H1 (cell line): ENCODE measurements at regions not wholly inside any gene's neighbourhood (a gene's known extent, or its start where the extent isn't known, plus 50 kb on each side); places are given as distances from the start of the nearest gene placed in this dataset.

Experiments
- CTCF ChIA-PET: fragments of 300-600 bp; sonication (Branson Sonifier 250); formaldehyde crosslinking; loops from one replicate; lab custom pipeline; 2021; ENCODE audit not compliant: partially characterized antibody; lab: Charles Lee
- POLR2A ChIA-PET: fragments of 300-600 bp; sonication (Branson Sonifier 250); formaldehyde crosslinking; loops from one replicate; lab custom pipeline; 2021; ENCODE audit warnings: inconsistent platforms; ENCODE audit not compliant: partially characterized antibody; lab: Charles Lee
- DNase-seq, 2 experiments: peaks; one replicate each; pipeline versions ENCODE4 v3.0.0 to v3.0.0-alpha.2; 2010 to 2022; ENCODE audit warnings: low spot score in 2 of 2, low read depth in 1 of 2, mixed read lengths in 1 of 2
- FAIRE-seq: peaks from 2 replicates; lab custom pipeline; 2011; peaks lifted over from hg19 to GRCh38; lab: Jason Lieb, UNC
- H2AFZ ChIP-seq: 2 replicates; pipeline ENCODE4 v1.8.1; 2012; ENCODE audit warnings: low read length, inconsistent platforms
- H2AK5ac ChIP-seq: 2 replicates; pipeline ENCODE4 v1.6.1; 2013; ENCODE audit warnings: low read depth, low read length
- H2BK120ac ChIP-seq: replicated peaks from 2 replicates; pipeline ENCODE3; 2013; ENCODE audit warnings: low read depth, low read length, inconsistent platforms
- H2BK12ac ChIP-seq: 2 replicates; pipeline ENCODE4 v1.6.1; 2013; ENCODE audit warnings: low read depth, low read length
- H2BK15ac ChIP-seq: 2 replicates; pipeline ENCODE4 v1.6.1; 2013; ENCODE audit warnings: low read length
- H2BK20ac ChIP-seq: 2 replicates; pipeline ENCODE4 v1.6.1; 2013; ENCODE audit warnings: low read length
- H2BK5ac ChIP-seq: 2 replicates; pipeline ENCODE4 v1.6.1; 2013; ENCODE audit warnings: low read depth, low read length
- H3K14ac ChIP-seq: 2 replicates; pipeline ENCODE4 v1.6.1; 2013; ENCODE audit warnings: inconsistent platforms; ENCODE audit not compliant: insufficient read length
- H3K18ac ChIP-seq: 2 replicates; pipeline ENCODE4 v1.6.1; 2013; ENCODE audit warnings: low read length; ENCODE audit errors: extremely low read depth
- H3K23ac ChIP-seq: 2 replicates; pipeline ENCODE4 v1.6.1; 2013; ENCODE audit warnings: inconsistent platforms; ENCODE audit not compliant: insufficient read length
- H3K23me2 ChIP-seq: 2 replicates; pipeline ENCODE4 v1.6.1; 2013; ENCODE audit warnings: low read depth, low read length
- H3K27ac ChIP-seq: 2 replicates; pipeline ENCODE4 v1.6.1; 2011; ENCODE audit warnings: low read depth, low read length, inconsistent platforms
- H3K27me3 ChIP-seq, 4 experiments: replicated peaks in 1 of 4; 1 replicate in 1 of 4; 2 replicates in 3 of 4; pipeline versions ENCODE4 v1.6.1 to v1.8.1; 2011 to 2013; ENCODE audit warnings: low read length in 3 of 4, mild to moderate bottlenecking in 3 of 4, inconsistent platforms in 2 of 4, mixed read lengths in 2 of 4, moderate library complexity in 1 of 4; ENCODE audit not compliant: control insufficient read depth in 3 of 4, insufficient read depth in 3 of 4; ENCODE audit errors: extremely low read depth in 1 of 4
- H3K36me3 ChIP-seq, 4 experiments: 2 replicates each; pipeline versions ENCODE4 v1.6.1 to v1.8.1; 2011 to 2013; ENCODE audit warnings: mild to moderate bottlenecking in 4 of 4, low read length in 3 of 4, moderate library complexity in 2 of 4, control low read depth in 1 of 4, inconsistent platforms in 1 of 4; ENCODE audit not compliant: insufficient read depth in 4 of 4, control insufficient read depth in 2 of 4
- H3K4ac ChIP-seq: replicated peaks from 2 replicates; pipeline ENCODE3; 2013; ENCODE audit warnings: low read length, low read depth, mixed read lengths, inconsistent platforms; ENCODE audit not compliant: insufficient read length
- H3K4me1 ChIP-seq, 4 experiments: replicated peaks in 1 of 4; 1 replicate in 1 of 4; 2 replicates in 3 of 4; pipeline versions ENCODE4 v1.6.1 to v1.8.1; 2011 to 2013; ENCODE audit warnings: low read length in 3 of 4, inconsistent platforms in 2 of 4, mixed read lengths in 1 of 4; ENCODE audit not compliant: insufficient read depth in 4 of 4, control insufficient read depth in 3 of 4
- H3K4me2 ChIP-seq, 2 experiments: 2 replicates each; pipeline versions ENCODE4 v1.6.1 to v1.8.1; 2011 to 2013; ENCODE audit warnings: low read depth in 2 of 2, low read length in 2 of 2, control low read depth in 1 of 2, inconsistent platforms in 1 of 2, mild to moderate bottlenecking in 1 of 2; ENCODE audit not compliant: insufficient read depth in 1 of 2
- H3K4me3 ChIP-seq, 4 experiments: fragments of 200-600, 300-600 bp in 1 of 4; sonication (generic), shearing (Covaris generic), sonication (Bioruptor Twin) in 1 of 4; 2 replicates each; pipeline versions ENCODE4 v1.5.1 to v1.8.1; 2011 to 2016; ENCODE audit warnings: low read length in 4 of 4, low read depth in 3 of 4, control low read depth in 2 of 4, inconsistent platforms in 2 of 4, mild to moderate bottlenecking in 2 of 4, mixed read lengths in 1 of 4, moderate library complexity in 1 of 4; ENCODE audit not compliant: insufficient read depth in 2 of 4; ENCODE audit errors: extremely low read depth in 1 of 4
- H3K56ac ChIP-seq: replicated peaks from 2 replicates; pipeline ENCODE3; 2013; ENCODE audit warnings: low read depth, mild to moderate bottlenecking, mixed read lengths, low read length, inconsistent platforms; ENCODE audit not compliant: insufficient read length
- H3K79me1 ChIP-seq: 2 replicates; pipeline ENCODE4 v1.6.1; 2013; ENCODE audit warnings: low read depth, low read length, control low read depth
- H3K79me2 ChIP-seq, 2 experiments: 2 replicates each; pipeline versions ENCODE4 v1.6.1 to v1.8.1; 2012 to 2013; ENCODE audit warnings: low read length in 2 of 2, mild to moderate bottlenecking in 2 of 2, inconsistent platforms in 1 of 2; ENCODE audit not compliant: insufficient read depth in 2 of 2, control insufficient read depth in 1 of 2
- H3K9ac ChIP-seq, 4 experiments: replicated peaks in 1 of 4; 1 replicate in 1 of 4; 2 replicates in 3 of 4; pipeline versions ENCODE4 v1.6.1 to v1.8.1; 2011 to 2013; ENCODE audit warnings: low read depth in 3 of 4, low read length in 3 of 4, control low read depth in 2 of 4, mild to moderate bottlenecking in 2 of 4, moderate library complexity in 2 of 4, inconsistent platforms in 1 of 4; ENCODE audit errors: extremely low read depth in 1 of 4
- H3K9me3 ChIP-seq, 2 experiments: 2 replicates each; pipeline versions ENCODE4 v1.6.1 to v1.8.1; 2012 to 2013; ENCODE audit warnings: mild to moderate bottlenecking in 2 of 2, moderate library complexity in 2 of 2, control low read depth in 1 of 2, inconsistent platforms in 1 of 2, low read depth in 1 of 2, low read length in 1 of 2, mixed read lengths in 1 of 2; ENCODE audit not compliant: insufficient read depth in 2 of 2
- H4K20me1 ChIP-seq, 2 experiments: replicated peaks in 1 of 2; 2 replicates each; pipeline versions ENCODE3 to v1.8.1; 2011 to 2013; ENCODE audit warnings: inconsistent platforms in 2 of 2, low read length in 2 of 2, mild to moderate bottlenecking in 1 of 2; ENCODE audit not compliant: insufficient read depth in 2 of 2, control insufficient read depth in 1 of 2
- H4K5ac ChIP-seq: 2 replicates; pipeline ENCODE4 v1.6.1; 2013; ENCODE audit warnings: low read length, low read depth, mixed read lengths, inconsistent platforms; ENCODE audit not compliant: insufficient read length
- H4K8ac ChIP-seq: 2 replicates; pipeline ENCODE4 v1.8.0; 2013; ENCODE audit warnings: mild to moderate bottlenecking, moderate library complexity, low read length, inconsistent platforms; ENCODE audit not compliant: insufficient read depth; ENCODE audit errors: extremely low read depth
- H4K91ac ChIP-seq: replicated peaks from 2 replicates; pipeline ENCODE3; 2013; ENCODE audit warnings: low read length, mixed read lengths, inconsistent platforms; ENCODE audit not compliant: insufficient read length
- ASH2L ChIP-seq: fragments of 200-600, 300-600 bp; sonication (generic); IDR thresholded peaks from one replicate; pipeline ENCODE4 v1.7.1; 2017; ENCODE audit warnings: low read length
- BCL11A ChIP-seq, 2 experiments: IDR thresholded peaks; one replicate each; pipeline ENCODE4 v1.6.1; 2011; ENCODE audit warnings: low read depth in 2 of 2, low read length in 2 of 2, mild to moderate bottlenecking in 2 of 2
- EP300 ChIP-seq, 2 experiments: IDR thresholded peaks; 1 replicate in 1 of 2; 2 replicates in 1 of 2; pipeline ENCODE4 v1.6.1; 2011 to 2012; ENCODE audit warnings: low read depth in 2 of 2, low read length in 2 of 2, mild to moderate bottlenecking in 2 of 2, borderline replicate concordance in 1 of 2, inconsistent platforms in 1 of 2, moderate library complexity in 1 of 2
- EZH2 ChIP-seq: fragments of 200-600 bp; sonication (generic); IDR thresholded peaks from 2 replicates; pipeline ENCODE4 v1.7.1; 2012; ENCODE audit warnings: low read depth, mild to moderate bottlenecking, moderate library complexity, low read length, inconsistent platforms; ENCODE audit not compliant: severe bottlenecking
- GABPA ChIP-seq: IDR thresholded peaks from 2 replicates; pipeline ENCODE4 v1.6.1; 2011; ENCODE audit warnings: mild to moderate bottlenecking, low read length, moderate library complexity, borderline replicate concordance; ENCODE audit not compliant: insufficient read depth
- TEAD4 ChIP-seq: IDR thresholded peaks from 2 replicates; pipeline ENCODE4 v1.6.1; 2012; ENCODE audit warnings: low read depth, low read length, inconsistent platforms, mixed read lengths

GRCh38 chr6:121630716-121631115, 195.3 kb downstream of the GJA1 start:
- H4K5ac ChIP-seq, result no peak overlapping the region
- H3K4me2 ChIP-seq, result no peak overlapping the region
- no peak overlapping the region for H2BK5ac ChIP-seq
- no peak overlapping the region for H3K4me3 ChIP-seq
- no peaks in the 10 kb centered on the region for H4K20me1 ChIP-seq
- H3K9me3 ChIP-seq, result peaks cover 52 to 71% of the 10 kb centered on the region in 2 experiments
- H2AK5ac ChIP-seq, result no peak overlapping the region
- no peak for FAIRE-seq
- no peak overlapping the region for H2BK20ac ChIP-seq
- H2AFZ ChIP-seq, result no peak overlapping the region
- H2BK12ac ChIP-seq, result no peak overlapping the region
- POLR2A ChIA-PET, result no interaction called here
- no peak overlapping the region for H3K56ac ChIP-seq
- no peak overlapping the region for H3K27ac ChIP-seq
- H3K4me1 ChIP-seq, result no peaks in the 10 kb centered on the region
- no peaks in the 10 kb centered on the region for H3K79me2 ChIP-seq
- no peaks in the 10 kb centered on the region for H3K79me1 ChIP-seq
- no peak overlapping the region for H2BK120ac ChIP-seq
- TF ChIP-seq ASH2L (no peak), TEAD4 (no peak), BCL11A (IDR thresholded peaks at IDR 0.05; ENCODE audit: low read depth in 2 of 2, low read length in 2 of 2) (no peak), EP300 (IDR thresholded peaks at IDR 0.05; ENCODE audit: borderline replicate concordance in 1 of 2, low read depth in 2 of 2, low read length in 2 of 2) (no peak), GABPA (no peak), EZH2 (no peak)
- TF ChIP-seq, all 59 proteins: peak for 0
- Histone ChIP-seq H3K27me3 (no peaks in the 10 kb centered on the region), H3K9ac (no peak overlapping the region), H4K91ac (no peak overlapping the region), H2BK15ac (no peak overlapping the region), H3K18ac (no peak overlapping the region), H3K23me2 (no peaks in the 10 kb centered on the region; the same call in 1 of the 2 replicates), H4K8ac (no peak overlapping the region), H3K4ac (no peak overlapping the region), H3K36me3 (peaks cover 0 to 64% (median 22%) of the 10 kb centered on the region in 4 experiments; a peak in 3 of 8 replicates), H3K14ac (no peak overlapping the region), H3K23ac (no peak overlapping the region)
- no peak for DNase-seq
- CTCF ChIA-PET, result interaction anchor here (0.6 kb wide), 1 partner anchor 671 kb away, joined by 3 read pairs; no protein-coding TSS in a partner anchor
